ENCODE measurements at regions not wholly inside any gene's neighbourhood (a gene's known extent, or its start where the extent isn't known, plus 50 kb on each side); places are given as distances from the start of the nearest gene placed in this dataset.

DNA sequence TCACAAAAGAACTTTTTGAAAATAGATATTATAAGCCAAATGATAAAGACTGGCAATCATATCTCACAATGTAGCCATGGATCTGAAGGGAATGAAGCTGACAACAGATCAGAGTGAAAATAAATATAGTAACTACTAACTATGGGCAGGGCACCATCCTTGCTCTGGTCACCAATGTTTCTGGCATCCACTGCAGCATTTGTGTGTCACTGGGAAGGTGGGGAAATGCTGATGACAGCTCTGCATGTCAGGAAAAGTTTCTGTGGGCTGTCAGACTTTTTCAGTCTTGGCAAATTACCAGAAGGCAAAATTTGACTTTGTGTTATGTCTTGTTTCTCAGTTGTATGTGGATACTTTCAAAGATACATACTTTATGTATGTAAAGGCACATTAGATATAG, 195.6 kb downstream of the ZNF326 start:
- no peak for DNase-seq

DNA sequence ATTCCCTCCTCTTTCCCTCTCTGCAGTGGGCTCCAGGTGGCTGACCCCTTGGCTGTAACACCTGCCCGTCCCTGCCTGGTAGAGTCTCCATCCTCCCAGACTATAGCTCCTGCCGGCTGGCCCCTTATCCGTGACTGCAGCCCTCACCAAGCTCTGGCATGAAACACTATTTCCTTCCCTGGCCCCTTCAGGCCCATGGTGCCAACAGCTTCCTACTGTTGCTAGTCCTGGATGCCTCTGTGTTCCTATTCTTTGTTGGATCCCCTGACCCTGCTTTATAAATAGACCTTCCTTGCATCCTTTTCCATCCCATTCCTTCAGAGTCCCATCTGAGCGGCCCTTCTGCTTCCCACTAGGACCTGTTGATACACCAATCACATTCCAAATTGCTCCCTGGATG, 195.0 kb downstream of the ZNF326 start:
- no peak for DNase-seq

DNA sequence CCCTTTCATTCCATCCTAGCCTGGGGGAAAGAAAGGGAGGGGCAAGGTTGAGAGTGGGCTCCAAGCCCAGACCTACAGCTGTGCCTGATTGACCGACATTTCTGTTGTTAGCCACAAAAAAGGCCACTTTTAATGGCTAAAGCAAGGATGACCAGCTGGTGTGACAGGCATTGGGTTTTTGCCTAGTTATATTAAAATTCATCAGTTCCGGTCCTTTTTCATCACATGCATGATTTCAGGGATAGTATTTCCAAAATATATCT, 192.3 kb downstream of the ZNF326 start:
- no peak for DNase-seq

DNA sequence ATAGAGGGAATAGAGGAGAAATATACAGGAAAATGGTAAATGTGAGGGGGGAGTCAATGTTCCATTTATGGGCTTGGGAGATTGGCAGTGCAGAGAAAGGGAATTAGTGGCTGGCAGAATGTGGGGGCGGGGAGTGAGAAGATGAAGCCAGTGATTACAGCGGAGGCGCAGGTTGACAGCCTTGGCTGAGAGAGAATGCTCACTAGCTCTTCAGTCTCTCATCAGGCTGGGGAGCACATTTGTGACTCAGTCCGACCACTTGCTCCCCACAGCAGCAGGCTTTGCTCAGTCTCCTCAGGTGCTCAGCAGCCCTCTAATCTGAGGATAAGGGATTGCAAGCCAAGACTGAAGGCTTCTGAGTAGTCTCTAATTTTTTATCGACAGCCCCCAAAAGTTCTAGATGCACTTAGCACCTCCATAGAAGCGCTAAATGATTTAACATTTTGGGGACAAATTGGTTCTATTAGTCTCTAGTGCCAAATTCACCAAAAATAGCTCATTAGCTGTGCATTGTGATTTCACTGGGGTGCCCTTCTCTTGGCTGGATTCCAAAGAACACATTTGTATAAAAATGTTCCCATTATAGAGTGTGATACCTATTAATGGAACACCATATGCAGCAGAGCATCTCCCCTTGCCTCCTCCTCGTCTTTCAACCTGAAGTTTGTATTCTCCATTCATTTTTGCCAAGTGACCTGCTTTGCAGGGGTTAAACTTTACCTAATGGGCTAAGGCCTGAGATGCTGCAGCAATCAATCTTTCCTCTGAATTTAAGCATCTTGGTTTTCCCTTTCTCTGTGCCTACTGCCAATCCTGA, 191.8 kb downstream of the ZNF326 start:
- no peak for DNase-seq

DNA sequence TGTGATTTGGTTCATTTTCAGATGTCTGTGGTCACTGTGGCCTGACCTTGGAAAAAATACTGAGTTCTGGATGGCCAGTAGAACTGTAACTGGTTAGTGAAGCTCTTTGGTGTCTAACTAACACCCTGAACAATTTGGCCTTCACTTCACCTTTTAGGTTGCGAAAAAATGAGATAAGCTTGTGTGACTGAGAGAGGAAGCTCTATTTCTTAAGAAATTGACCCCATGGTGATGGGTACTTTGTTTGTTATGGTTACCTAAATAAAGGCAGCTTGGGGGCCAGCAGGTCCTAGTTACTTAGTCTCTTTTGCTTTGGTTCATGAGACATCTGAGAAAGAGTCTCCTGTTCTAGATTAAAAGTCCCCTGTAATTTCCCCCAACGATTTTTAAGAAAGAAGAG, 181.6 kb downstream of the ZNF326 start:
- no peak for DNase-seq

DNA sequence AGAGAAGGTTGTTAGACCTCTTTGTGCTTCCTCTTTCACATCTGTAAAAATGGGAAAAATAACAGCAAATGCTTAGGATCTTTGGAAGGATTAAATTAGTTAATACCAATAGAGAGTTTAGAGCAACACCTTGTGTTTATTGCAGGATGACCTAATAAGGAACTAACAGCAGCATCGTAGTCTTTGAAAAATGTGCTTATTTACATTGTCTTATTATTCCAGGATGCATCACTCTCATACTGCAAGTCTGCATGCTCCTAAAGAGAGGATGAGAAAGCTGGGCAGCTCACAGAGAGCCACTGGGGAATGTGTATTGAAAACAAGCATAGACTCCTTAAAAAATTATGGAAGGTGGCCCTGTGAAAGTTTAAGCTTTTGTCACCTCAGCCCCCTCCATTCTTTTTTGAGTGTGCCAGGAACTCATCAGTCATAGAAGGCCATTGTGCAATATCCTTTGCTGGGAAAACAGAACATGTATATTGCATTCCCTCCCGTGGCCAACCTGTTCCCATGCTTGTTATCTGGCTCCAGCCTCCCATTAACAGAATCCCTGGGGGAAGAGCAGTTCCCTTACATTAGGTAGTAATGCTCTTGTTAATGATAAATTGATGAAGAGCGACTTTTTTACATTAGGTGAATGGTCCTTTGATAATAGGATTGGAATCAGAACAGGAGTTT, 180.7 kb downstream of the ZNF326 start:
- DNase-seq, result peak in 1 of 2 experiments; percentile 33

DNA sequence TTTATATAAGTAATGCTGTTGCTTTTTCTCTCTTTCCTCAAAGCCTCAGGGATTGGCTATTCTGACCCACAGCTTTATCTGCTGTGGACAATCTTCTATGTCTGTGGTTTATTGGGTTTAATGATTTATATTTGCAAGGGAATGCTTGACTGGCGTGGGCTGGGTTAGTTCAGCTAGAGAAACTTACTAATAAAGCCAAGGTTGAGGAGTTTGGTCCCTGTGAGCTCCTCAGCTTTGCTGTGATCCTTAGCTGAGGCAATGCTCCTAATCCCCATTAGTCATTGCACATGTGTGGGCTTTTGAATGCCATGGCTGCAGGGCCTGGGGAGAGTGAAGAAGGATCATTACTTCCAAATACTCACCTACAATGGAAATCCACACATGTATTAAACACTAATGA, 179.3 kb downstream of the ZNF326 start:
- no peak for DNase-seq

DNA sequence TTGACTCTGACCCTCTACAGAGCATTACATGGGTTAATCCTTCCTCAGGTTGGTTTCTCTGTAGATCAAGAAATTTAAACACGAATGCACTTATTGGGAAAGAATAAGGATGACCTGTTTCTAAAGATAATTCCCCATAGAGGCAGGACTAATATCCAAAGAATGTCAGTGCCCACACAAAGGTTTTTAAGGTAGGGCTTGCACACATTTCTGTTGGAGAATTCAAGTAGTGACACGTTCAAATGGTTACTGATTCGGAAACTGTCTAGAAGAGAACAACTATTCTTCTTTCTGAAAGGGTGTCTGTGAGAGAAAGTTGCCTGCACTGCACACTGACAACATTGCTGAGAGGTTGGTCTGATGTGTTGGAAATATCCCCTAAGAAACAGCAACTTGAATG, 167.3 kb downstream of the ZNF326 start:
- DNase-seq, result no peak

DNA sequence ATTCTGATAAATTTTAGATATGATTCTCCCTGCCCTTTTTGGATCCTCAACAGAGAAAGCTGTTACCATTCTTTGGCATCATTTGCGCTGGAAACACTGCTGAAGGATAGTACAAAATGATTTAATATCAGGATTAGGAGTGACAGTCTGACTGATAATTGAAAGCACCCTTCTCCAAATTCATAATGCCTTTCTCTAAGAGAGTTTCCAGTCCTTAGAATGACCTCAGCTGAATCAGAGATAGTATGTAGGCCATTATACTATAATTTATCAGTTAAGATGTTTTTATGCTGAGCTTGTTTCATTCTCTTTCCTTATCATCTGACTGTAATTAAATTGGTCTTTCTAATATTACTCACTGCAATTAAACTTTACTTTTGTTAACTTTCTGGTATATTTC, 166.7 kb downstream of the ZNF326 start:
- no peak for DNase-seq

DNA sequence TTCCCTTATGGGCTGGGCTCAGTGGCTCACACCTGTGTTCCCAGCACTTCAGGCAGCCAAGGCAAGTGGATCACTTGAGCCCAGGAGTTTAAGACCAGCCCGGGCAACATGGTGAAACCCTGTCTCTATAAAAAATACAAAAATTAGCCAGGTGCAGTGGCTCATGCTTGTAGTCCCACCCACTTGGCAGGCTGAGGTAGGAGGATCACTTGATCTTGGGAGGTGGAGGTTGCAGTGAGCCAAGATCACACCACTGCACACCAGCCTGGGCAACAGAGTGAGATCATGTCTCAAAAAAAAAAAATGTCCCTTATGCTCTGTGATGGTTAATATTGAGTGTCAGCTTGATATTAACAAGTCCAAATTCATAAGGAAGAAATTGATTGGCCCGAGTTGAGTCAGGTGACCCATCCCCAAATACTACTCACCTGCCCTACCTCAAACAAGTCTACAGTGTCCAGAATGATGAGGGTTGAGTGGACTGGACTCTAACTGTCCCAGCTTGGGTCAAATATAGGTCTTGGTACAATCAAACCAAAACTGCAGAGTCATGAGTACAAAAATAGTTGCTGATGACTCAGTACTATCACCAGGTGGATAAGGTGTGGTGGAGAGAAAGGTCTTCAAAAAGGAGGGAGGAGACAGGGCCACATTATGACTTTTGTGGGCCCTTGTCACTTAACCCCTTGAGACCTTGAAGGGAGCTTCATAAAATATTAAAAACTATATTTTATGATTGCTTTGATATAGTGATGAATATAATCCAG, 161.0 kb downstream of the ZNF326 start:
- no peak for DNase-seq

DNA sequence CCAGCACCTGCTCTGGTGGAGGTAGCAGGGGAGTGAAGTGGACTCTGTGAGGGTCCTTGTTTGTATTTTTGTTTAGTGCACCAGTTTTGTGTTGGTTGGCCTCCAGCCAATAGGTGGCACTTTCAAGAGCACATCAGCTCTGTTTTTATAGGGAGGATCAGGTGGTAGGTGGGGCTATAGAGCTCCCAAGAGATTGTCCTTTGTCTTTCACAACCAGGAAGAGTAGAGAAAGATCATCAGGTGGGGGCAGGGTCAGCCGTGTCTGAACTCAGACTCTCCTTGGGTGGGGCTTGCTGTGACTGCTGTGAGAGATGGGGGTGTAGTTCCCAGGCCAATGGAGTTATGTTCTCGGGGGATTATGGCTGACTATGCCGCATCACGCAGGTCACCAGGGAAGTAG, 159.8 kb downstream of the ZNF326 start:
- no peak for DNase-seq

DNA sequence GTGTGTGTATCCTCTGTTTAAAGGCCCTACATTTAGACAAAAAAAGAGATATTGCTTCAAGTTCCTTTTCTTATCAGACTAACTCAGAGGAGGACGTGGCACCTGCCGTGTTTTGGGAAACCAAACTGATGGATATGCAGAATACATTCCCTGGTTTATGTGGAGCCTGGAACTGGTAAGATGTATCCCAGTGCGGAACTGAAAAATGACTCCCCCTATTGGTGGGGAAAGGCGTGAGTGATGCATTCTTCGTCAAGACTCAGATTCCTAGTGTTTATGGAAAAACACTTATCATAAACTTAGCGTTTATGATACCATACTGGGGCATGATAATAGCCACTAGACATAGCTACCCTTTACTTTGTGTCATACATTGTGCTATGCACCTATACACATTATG, 154.2 kb downstream of the ZNF326 start:
- DNase-seq, result no peak

DNA sequence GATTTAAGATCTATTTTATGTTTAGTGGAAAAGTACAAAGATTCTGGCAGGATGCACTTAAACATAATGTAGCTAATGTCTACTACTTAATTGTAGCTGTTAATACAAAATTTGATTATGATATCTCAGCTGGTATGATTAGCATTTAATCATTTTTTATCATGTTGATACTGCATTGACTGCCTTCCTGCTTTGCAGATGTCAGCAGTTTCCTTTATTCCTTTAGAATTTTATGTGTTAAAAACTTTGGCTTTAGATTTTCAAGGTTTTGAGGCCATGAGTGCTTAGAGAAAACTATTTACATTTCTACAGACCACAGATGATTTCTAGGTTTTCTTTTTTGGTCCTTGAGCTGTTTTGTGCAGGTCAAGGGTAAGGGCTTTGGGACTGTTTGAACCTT, 152.2 kb downstream of the ZNF326 start:
- DNase-seq, result no peak

DNA sequence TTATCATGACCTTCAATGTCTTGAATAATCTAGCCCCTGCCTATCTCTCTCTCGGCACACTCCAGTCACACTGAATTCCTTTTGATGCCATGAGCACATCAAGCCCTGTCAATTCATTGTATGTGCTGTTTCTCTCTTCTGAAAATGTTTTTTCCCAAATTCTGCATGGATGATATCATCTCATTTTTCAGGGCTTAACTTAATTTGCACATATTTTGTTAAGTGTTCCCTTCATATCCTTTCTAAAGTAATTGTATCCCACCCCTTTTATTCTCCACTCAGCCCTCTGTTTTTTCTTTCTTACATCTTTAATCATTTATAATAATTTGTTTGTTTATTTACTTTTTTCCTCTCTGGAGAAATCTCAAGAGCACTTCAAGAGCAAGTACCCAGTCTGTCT, 149.9 kb downstream of the ZNF326 start:
- no peak for DNase-seq

DNA sequence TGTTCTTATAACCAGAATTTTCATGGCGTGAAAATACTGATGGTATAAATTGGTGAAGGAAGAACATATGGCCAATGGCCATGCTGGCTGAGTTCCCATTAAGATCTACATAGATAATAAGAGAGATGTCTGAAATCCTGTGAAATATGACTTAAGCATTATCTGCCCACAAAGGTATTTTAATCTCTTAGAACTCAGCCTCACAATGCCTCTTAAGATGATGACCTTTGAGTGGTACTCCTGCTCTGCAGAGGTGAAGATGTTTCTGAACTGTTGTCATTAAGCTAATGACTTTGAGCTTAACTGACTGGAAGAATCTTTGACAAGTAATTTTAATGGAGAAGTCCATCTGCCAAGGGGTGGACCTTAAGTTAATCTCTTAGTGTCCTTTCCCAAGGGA, 148.7 kb downstream of the ZNF326 start:
- DNase-seq, result no peak

DNA sequence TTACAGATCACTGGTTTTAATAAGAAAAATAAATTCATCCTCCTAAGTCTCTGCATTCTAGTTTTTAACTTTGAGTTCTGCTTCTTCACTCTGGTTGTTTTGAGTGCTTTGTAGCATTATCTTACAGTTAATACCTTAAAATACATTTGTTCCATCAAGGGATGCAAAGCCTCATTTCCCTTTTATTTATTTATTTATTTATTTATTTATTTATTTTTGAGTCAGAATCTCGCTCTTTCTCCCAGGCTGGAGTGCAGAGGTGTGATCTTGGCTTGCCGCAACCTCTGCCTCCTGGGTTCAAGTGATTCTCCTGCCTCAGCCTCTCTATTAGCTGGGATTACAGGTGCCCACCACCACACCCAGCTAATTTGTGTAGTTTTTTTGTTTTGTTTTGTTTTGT, 147.8 kb downstream of the ZNF326 start:
- no peak for DNase-seq

DNA sequence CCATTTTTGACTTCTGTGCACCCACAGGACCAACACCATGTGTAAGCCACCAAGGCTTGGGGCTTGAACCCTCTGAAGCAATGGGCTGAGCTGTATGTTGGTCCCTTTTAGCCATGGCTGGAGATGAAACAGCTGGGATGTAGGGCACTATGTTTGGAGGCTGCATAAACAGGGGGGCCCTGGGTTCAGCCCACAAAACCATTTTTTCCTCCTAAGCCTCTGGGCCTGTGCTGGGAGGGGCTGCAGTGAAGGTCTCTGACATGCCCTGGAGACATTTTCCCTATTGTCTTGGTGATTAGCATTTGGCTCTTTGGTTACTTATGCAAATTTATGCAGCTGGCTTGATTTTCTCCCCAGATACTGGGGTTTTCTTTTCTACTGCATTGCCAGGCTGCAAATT, 144.9 kb downstream of the ZNF326 start:
- DNase-seq, result no peak

DNA sequence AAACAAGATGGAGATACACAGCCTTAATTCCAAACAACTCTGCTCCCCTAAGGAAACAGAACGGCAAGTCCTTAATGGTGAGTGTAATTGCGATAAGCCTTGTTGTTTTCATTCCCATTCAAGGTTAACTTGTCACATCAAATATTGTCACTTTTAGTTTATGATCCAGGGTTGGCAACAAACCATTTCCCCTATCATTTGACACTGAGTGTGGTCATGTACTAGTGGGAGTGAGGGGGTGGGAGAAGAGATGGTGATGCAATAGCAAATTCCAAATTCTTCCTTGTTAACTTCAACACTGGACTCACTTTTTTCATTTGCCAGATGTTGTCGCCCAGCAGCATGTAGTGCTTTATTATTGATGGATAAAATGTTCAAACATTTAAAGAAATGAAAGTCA, 140.4 kb downstream of the ZNF326 start:
- peak in 1 of 2 experiments; percentile 12 for DNase-seq

DNA sequence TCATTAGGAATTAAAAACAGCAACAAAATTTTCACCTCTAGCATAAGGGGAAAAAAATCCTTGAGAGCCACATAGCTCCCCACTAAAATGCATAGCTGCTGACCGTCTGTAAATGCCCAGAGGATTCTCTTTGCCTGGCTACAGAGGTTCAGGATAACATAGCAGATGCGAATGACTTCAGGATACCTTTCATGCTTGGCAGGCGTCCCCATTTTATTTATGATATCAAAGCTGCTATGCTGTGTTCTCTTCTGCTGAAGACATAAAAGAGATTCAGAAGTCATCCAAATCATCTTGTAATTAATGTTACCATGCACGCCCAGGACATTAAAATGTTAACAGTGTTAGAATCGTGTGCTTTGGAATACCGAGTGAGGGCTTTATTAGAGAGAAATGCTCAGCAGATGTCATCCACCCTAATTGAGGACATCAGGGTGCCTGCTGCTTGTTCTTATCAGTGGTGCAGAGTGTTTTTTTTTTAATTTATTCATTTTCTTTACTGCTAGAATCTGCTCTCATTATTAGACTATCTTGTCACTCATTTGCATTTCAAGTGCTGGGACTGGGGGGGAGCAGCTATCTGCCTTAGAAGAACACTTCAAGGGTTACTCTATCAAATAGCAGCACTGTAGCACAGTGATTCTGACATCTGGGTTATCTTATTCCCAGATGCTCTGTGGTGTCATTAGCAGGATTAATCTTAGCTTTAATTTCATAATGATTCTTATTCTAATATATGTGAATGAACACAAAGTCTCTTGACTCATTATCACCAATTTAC, 139.5 kb downstream of the ZNF326 start:
- no peak for DNase-seq

DNA sequence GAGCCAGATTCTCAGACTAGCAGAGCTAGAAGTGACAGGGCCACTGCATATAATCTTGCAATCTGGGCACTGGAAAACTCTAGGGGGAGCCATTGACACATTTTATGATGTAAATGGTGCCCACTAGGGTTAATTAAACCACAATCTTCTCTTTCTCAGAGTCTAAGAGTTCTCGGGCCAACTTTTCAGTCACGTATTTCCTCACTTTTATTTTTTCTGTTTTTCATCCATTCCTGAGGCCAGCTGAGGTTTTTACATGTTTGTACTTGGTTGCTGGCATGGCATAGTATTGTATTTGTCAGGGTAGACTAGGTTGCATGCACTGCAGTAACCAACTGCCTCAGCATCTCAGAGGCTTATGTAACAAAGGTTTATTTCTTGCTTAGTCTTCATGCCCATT, 138.2 kb downstream of the ZNF326 start:
- DNase-seq, result peak; percentile 23 to 39

DNA sequence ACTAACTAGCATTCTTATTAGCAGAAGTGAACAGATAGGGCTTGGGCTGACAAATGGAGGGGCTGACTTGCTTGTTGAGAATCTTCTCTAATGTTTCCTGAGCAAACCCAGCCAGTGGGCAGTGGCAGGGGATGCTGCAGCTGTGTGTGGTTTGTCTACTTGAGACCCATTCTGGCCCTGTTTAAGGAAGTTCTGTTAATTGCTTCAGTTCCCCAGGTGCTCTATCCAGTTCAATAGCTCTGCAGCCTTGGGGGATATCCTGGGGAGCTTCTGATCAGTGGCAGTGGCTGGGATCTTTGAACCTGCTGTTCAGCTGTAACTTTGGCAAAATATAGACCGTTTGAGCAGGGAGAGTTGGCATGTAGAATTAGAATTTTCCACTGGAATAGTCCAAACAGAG, 137.4 kb downstream of the ZNF326 start:
- no peak for DNase-seq

DNA sequence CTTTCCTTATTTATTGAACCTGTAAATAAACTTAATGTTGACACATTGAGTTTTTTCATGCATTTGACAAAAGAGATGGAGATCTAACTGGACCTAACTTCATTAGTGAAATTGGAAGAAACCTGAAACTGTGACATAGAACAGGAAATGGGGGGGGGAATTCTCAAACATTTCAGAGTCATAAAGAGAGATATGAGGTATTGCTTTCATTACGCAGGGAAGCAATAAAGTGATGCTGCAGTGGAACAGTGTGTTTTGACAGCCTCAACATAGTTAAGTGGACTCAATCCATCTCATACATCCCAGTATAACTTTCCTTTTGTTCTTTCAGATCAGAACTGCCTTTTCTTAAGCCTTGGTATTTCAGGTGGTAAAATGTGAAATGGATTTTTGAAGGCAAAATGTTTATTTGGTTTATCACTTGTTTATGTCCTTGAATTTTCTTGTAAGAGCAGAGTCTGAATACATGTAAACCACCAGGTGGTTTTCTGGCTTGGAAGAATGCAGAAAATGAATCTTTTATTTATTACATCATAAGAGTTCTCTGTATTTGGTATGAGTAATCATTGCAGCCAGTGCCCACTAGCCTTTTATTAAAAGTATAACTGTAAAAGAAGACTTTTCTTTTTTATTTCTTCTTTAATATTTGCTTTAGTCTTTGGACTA, 132.5 kb downstream of the ZNF326 start:
- DNase-seq, result no peak

DNA sequence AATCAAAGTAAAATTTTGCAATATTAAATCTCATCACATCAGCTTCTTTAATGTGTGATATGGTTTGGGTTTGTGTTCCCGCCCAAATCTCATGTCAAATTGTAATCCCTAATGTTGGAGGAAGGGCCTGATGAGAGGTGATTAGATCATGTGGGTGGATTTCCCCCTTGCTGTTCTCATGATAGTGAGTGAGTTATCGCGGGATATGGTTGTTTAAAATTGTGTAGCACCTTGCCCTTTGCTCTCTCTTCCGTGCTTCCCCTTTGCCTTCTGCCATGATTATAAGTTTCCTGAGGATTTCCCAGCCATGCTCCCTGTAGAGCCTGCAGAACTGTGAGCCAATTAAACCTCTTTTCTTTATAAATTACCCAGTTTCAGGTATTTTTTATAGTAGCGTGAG, 131.9 kb downstream of the ZNF326 start:
- DNase-seq, result no peak
